T-cell (primary cell): ENCODE measurements at regions not wholly inside any gene's neighbourhood (a gene's known extent, or its start where the extent isn't known, plus 50 kb on each side); places are given as distances from the start of the nearest gene placed in this dataset.

Experiments
- ATAC-seq, 4 experiments: fragments of 200-7000 bp in 3 of 4; fragments of 150-1000 bp in 1 of 4; cut with Tn5 transposase; replicated peaks in 1 of 4; 1 replicate in 3 of 4; 2 replicates in 1 of 4; pipeline ENCODE4 v1.10.0; 2021; ENCODE audit warnings: moderate library complexity in 3 of 4, mild to moderate bottlenecking in 2 of 4, moderate number of reproducible peaks in 1 of 4
- CTCF ChIA-PET, 2 donors: fragments of 300-600 bp; sonication (Branson Sonifier 250); formaldehyde crosslinking; loops; one replicate each; lab custom pipeline; 2022; ENCODE audit warnings: antibody characterized with exemption in 2 of 2; lab: Charles Lee
- POLR2A ChIA-PET, 2 donors: fragments of 300-600 bp; sonication (Branson Sonifier 250); formaldehyde crosslinking; loops; one replicate each; lab custom pipeline; 2022; ENCODE audit warnings: antibody characterized with exemption in 2 of 2; lab: Charles Lee
- DNase-seq, 35 experiments: peaks; one replicate each; pipeline versions ENCODE4 v3.0.0 to v3.0.0-alpha.2; 2013 to 2023
- H3K27ac ChIP-seq: one replicate; pipeline ENCODE4 v1.5.1; 2013; ENCODE audit warnings: low read length
- H3K27me3 ChIP-seq, 2 experiments: replicated peaks in 1 of 2; 1 replicate in 1 of 2; 2 replicates in 1 of 2; pipeline versions ENCODE4 v1.6.1 to v1.7.0; 2013; ENCODE audit warnings: low read length in 1 of 2, mixed read lengths in 1 of 2; ENCODE audit not compliant: control insufficient read depth in 2 of 2, insufficient read depth in 2 of 2; ENCODE audit errors: extremely low read depth in 1 of 2
- H3K36me3 ChIP-seq, 2 donors: 1 replicate in 1 of 2; 2 replicates in 1 of 2; pipeline versions ENCODE4 v1.6.1 to v1.7.0; 2013; ENCODE audit warnings: low read length in 1 of 2; ENCODE audit not compliant: control insufficient read depth in 2 of 2, insufficient read depth in 1 of 2; ENCODE audit errors: extremely low read depth in 1 of 2
- H3K4me1 ChIP-seq, 2 experiments: 1 replicate in 1 of 2; 2 replicates in 1 of 2; pipeline versions ENCODE4 v1.6.1 to v1.7.0; 2013; ENCODE audit warnings: low read length in 2 of 2, mixed read lengths in 1 of 2; ENCODE audit not compliant: insufficient read depth in 2 of 2, control insufficient read depth in 1 of 2; ENCODE audit errors: extremely low read depth in 1 of 2
- H3K4me3 ChIP-seq, 2 donors: 1 replicate in 1 of 2; 2 replicates in 1 of 2; pipeline versions ENCODE4 v1.5.1 to v1.7.0; 2013; ENCODE audit warnings: mild to moderate bottlenecking in 2 of 2, low read length in 1 of 2, moderate library complexity in 1 of 2; ENCODE audit not compliant: control insufficient read depth in 1 of 2; ENCODE audit errors: extremely low read depth in 1 of 2
- H3K9me3 ChIP-seq: 2 replicates; pipeline ENCODE4 v1.7.0; 2013
- H3K27ac Mint-ChIP-seq, 2 donors: one replicate each; pipeline ENCODE4 v1.8.0; 2020 to 2021; ENCODE audit warnings: mild to moderate bottlenecking in 2 of 2, mixed read lengths in 2 of 2
- H3K27me3 Mint-ChIP-seq, 2 donors: one replicate each; pipeline ENCODE4 v1.8.0; 2021 to 2022; ENCODE audit warnings: mixed read lengths in 2 of 2
- H3K36me3 Mint-ChIP-seq: one replicate; pipeline ENCODE4 v1.8.0; 2021; ENCODE audit warnings: mixed read lengths
- H3K4me1 Mint-ChIP-seq, 3 donors: one replicate each; pipeline ENCODE4 v1.8.0; 2020 to 2022; ENCODE audit warnings: mixed read lengths in 3 of 3, mild to moderate bottlenecking in 1 of 3
- H3K4me3 Mint-ChIP-seq, 3 donors: one replicate each; pipeline ENCODE4 v1.8.0; 2020 to 2022; ENCODE audit warnings: mild to moderate bottlenecking in 3 of 3, mixed read lengths in 3 of 3, moderate library complexity in 3 of 3
- H3K9me3 Mint-ChIP-seq, 3 donors: one replicate each; pipeline ENCODE4 v1.8.0; 2020 to 2022; ENCODE audit warnings: mixed read lengths in 3 of 3
- WGBS: methylation state at CpG from one replicate; pipeline ENCODE4 v1.1.5; 2013; ENCODE audit warnings: missing lambda C conversion rate; ENCODE audit not compliant: insufficient coverage; 5-methylcytosine and 5-hydroxymethylcytosine counted together

GRCh38 chr15:39376371-39376909, 204.4 kb upstream of the THBS1 start:
- no CpG with 5 or more reads among the region's 1 CpG for WGBS
- Histone ChIP-seq H3K4me3 (no peak overlapping the region), H3K4me1 (no peaks in the 10 kb centered on the region), H3K27me3 (no peaks in the 10 kb centered on the region), H3K9me3 (no peaks in the 10 kb centered on the region), H3K36me3 (no peaks in the 10 kb centered on the region), H3K27ac (no peak overlapping the region)
- DNase-seq (no peak), ATAC-seq (no peak)
- peaks cover 4% of the 10 kb centered on the region for H3K36me3 Mint-ChIP-seq
- no peak overlapping the region for H3K27ac Mint-ChIP-seq
- no peaks in the 10 kb centered on the region for H3K4me1 Mint-ChIP-seq
- H3K9me3 Mint-ChIP-seq = peaks cover 6 to 10% (median 8%) of the 10 kb centered on the region in 3 donors
- POLR2A ChIA-PET = no interaction called here
- no peak overlapping the region for H3K4me3 Mint-ChIP-seq
- CTCF ChIA-PET = interaction anchor here in 1 of 2 donors (0.6 kb wide), 1 partner anchor 1480 kb away, joined by 3 read pairs; no protein-coding TSS in a partner anchor
- peaks cover 0 to 13% of the 10 kb centered on the region in 2 donors for H3K27me3 Mint-ChIP-seq

- H3K27ac Mint-ChIP-seq = no peak overlapping the region
- H3K27ac ChIP-seq = no peak overlapping the region
- DNase-seq (no peak), ATAC-seq (no peak)
- ChIA-PET CTCF (no interaction called here), POLR2A (no interaction called here)
- no CpG with 5 or more reads among the region's 1 CpG for WGBS
- no peaks in the 10 kb centered on the region for H3K4me1 Mint-ChIP-seq
- no peak overlapping the region for H3K4me3 ChIP-seq
- no peak overlapping the region for H3K4me3 Mint-ChIP-seq
- no peaks in the 10 kb centered on the region for H3K36me3 Mint-ChIP-seq
- no peaks in the 10 kb centered on the region for H3K36me3 ChIP-seq
- no peaks in the 10 kb centered on the region for H3K27me3 Mint-ChIP-seq
- no peaks in the 10 kb centered on the region for H3K27me3 ChIP-seq
- H3K9me3 ChIP-seq = no peaks in the 10 kb centered on the region
- H3K4me1 ChIP-seq = no peaks in the 10 kb centered on the region
- no peaks in the 10 kb centered on the region for H3K9me3 Mint-ChIP-seq
These were observed 199.4 kb upstream of the THBS1 start for GRCh38 chr15:39381517-39381916.

- DNase-seq (no peak), ATAC-seq (no peak)
- Mint-ChIP-seq H3K36me3 (no peaks in the 10 kb centered on the region), H3K27me3 (peaks cover 0 to 7% of the 10 kb centered on the region in 2 donors), H3K27ac (no peak overlapping the region), H3K4me3 (no peak overlapping the region), H3K9me3 (no peaks in the 10 kb centered on the region), H3K4me1 (no peaks in the 10 kb centered on the region)
- ChIA-PET POLR2A (no interaction called here), CTCF (no interaction called here)
- Histone ChIP-seq H3K4me3 (no peak overlapping the region), H3K27ac (no peak overlapping the region), H3K36me3 (no peaks in the 10 kb centered on the region), H3K4me1 (no peaks in the 10 kb centered on the region), H3K27me3 (no peaks in the 10 kb centered on the region), H3K9me3 (no peaks in the 10 kb centered on the region)
- WGBS = 82% methylated on average over 1 of the region's 2 CpGs
These were observed 192.8 kb upstream of the THBS1 start for GRCh38 chr15:39388118-39388517.

- Histone ChIP-seq H3K4me1 (no peaks in the 10 kb centered on the region), H3K27me3 (no peaks in the 10 kb centered on the region), H3K4me3 (no peak overlapping the region), H3K9me3 (no peaks in the 10 kb centered on the region), H3K27ac (no peak overlapping the region), H3K36me3 (no peaks in the 10 kb centered on the region)
- Mint-ChIP-seq H3K9me3 (no peaks in the 10 kb centered on the region), H3K27me3 (peaks cover 11 to 19% of the 10 kb centered on the region in 2 donors), H3K27ac (no peak overlapping the region), H3K36me3 (no peaks in the 10 kb centered on the region), H3K4me1 (no peaks in the 10 kb centered on the region), H3K4me3 (no peak overlapping the region)
- DNase-seq (no peak), ATAC-seq (no peak)
- CTCF ChIA-PET = no interaction called here
- 90% methylated on average over 2 of the region's 5 CpGs for WGBS
- POLR2A ChIA-PET = interaction anchor here in 1 of 2 donors (0.6 kb wide), 1 partner anchor 875 kb away, joined by 3 read pairs; no protein-coding TSS in a partner anchor
These were observed 189.6 kb upstream of the THBS1 start for GRCh38 chr15:39391230-39391629.

- peaks cover 11 to 20% of the 10 kb centered on the region in 2 donors for H3K27me3 Mint-ChIP-seq
- Histone ChIP-seq H3K27ac (no peak overlapping the region), H3K4me1 (no peaks in the 10 kb centered on the region), H3K4me3 (no peak overlapping the region), H3K27me3 (no peaks in the 10 kb centered on the region), H3K36me3 (no peaks in the 10 kb centered on the region), H3K9me3 (no peaks in the 10 kb centered on the region)
- H3K4me3 Mint-ChIP-seq = no peak overlapping the region
- H3K4me1 Mint-ChIP-seq = no peaks in the 10 kb centered on the region
- H3K27ac Mint-ChIP-seq = no peak overlapping the region
- WGBS = 83% methylated on average over 1 of the region's 4 CpGs
- no peak for DNase-seq
- no peaks in the 10 kb centered on the region for H3K36me3 Mint-ChIP-seq
- ChIA-PET POLR2A (no interaction called here), CTCF (no interaction called here)
- H3K9me3 Mint-ChIP-seq = no peaks in the 10 kb centered on the region
- no peak for ATAC-seq
These were observed 188.3 kb upstream of the THBS1 start for GRCh38 chr15:39392469-39393047.

GRCh38 chr15:39393575-39394335, 187.1 kb upstream of the THBS1 start:
- Histone ChIP-seq H3K4me3 (no peak overlapping the region), H3K4me1 (no peaks in the 10 kb centered on the region), H3K27me3 (no peaks in the 10 kb centered on the region), H3K9me3 (no peaks in the 10 kb centered on the region), H3K36me3 (no peaks in the 10 kb centered on the region), H3K27ac (no peak overlapping the region)
- ChIA-PET POLR2A (no interaction called here), CTCF (no interaction called here)
- Mint-ChIP-seq H3K36me3 (no peaks in the 10 kb centered on the region), H3K4me1 (no peaks in the 10 kb centered on the region), H3K9me3 (no peaks in the 10 kb centered on the region), H3K27ac (no peak overlapping the region), H3K27me3 (peaks cover 11 to 19% of the 10 kb centered on the region in 2 donors), H3K4me3 (no peak overlapping the region)
- ATAC-seq (no peak), DNase-seq (no peak)
- WGBS = 35% methylated on average over 2 of the region's 4 CpGs
